ENCODE measurements at regions not wholly inside any gene's neighbourhood (a gene's known extent, or its start where the extent isn't known, plus 50 kb on each side); places are given as distances from the start of the nearest gene placed in this dataset.
A peak's percentile ranks its signal among the peaks of the same experiment; 100 is the strongest.

- peak; percentile 61 for TF ChIP-seq TCF7 (IDR thresholded peaks at IDR 0.05; ENCODE audit: low read depth)
- TF ChIP-seq ZNF749 (CRISPR knock-in tag; IDR thresholded peaks at IDR 0.05; ENCODE audit: borderline replicate concordance), result 0 out of 2 replicates have a peak, but pooled peaks have one; percentile 1
- TF ChIP-seq PITX1 (CRISPR knock-in tag; IDR thresholded peaks at IDR 0.05), result no peak
- TF ChIP-seq EZH2 (conservative IDR thresholded peaks at IDR 0.05; ENCODE audit: low read depth, low read length), result no peak
- TF ChIP-seq ADNP (CRISPR knock-in tag; IDR thresholded peaks at IDR 0.05), result no peak
- no peak for TF ChIP-seq ZNF83 (CRISPR knock-in tag; IDR thresholded peaks at IDR 0.05; ENCODE audit: borderline replicate concordance)
- no peak for TF ChIP-seq THAP7 (CRISPR knock-in tag; IDR thresholded peaks at IDR 0.05)
- TF ChIP-seq RERE (CRISPR knock-in tag; IDR thresholded peaks at IDR 0.05; ENCODE audit: low read depth), result no peak
- TF ChIP-seq ZNF296 (CRISPR knock-in tag; conservative IDR thresholded peaks at IDR 0.05), result no peak
- no peak for TF ChIP-seq ZNF34 (CRISPR knock-in tag; IDR thresholded peaks at IDR 0.05; ENCODE audit: borderline replicate concordance)
- TF ChIP-seq PHB2 (IDR thresholded peaks at IDR 0.05; ENCODE audit: partially characterized antibody), result no peak
- no peak for TF ChIP-seq WIZ (CRISPR knock-in tag; IDR thresholded peaks at IDR 0.05)
- 0 out of 2 replicates have a peak, but pooled peaks have one; percentile 53 for TF ChIP-seq ZNF33B (CRISPR knock-in tag; IDR thresholded peaks at IDR 0.05)
- no peak for TF ChIP-seq RBM22 (optimal IDR thresholded peaks at IDR 0.05; ENCODE audit: low read length)
- TF ChIP-seq CBFB (CRISPR knock-in tag; IDR thresholded peaks at IDR 0.05), result peak; percentile 61; the same call in 1 of the 2 replicates
- 0 out of 2 replicates have a peak, but pooled peaks have one; percentile 20 for TF ChIP-seq STAT6 (CRISPR knock-in tag; IDR thresholded peaks at IDR 0.05; ENCODE audit: borderline replicate concordance)
- no peak for TF ChIP-seq FUBP1 (CRISPR knock-in tag; IDR thresholded peaks at IDR 0.05; ENCODE audit: borderline replicate concordance)
- no peak; the same call in 1 of the 2 replicates for TF ChIP-seq SP5 (CRISPR knock-in tag; IDR thresholded peaks at IDR 0.05; ENCODE audit: borderline replicate concordance, low read depth)
Measured at GRCh38 chr2:48205137-48205798, 109.2 kb upstream of the FOXN2 start (continued).
